SK-N-SH treated with all-trans-retinoic acid at 6 μM for 48 hours (cell line): ENCODE measurements at regions not wholly inside any gene's neighbourhood (a gene's known extent, or its start where the extent isn't known, plus 50 kb on each side); places are given as distances from the start of the nearest gene placed in this dataset.

Experiments
- TOX ChIP-seq: fragments of 250-450 bp; sonication (Bioruptor Pico); IDR thresholded peaks from 2 replicates; pipeline ENCODE4 v1.8.0; 2021; ENCODE audit warnings: mild to moderate bottlenecking, moderate library complexity, borderline replicate concordance
- ZFP3 ChIP-seq: fragments of 250-450 bp; sonication (Bioruptor Pico); IDR thresholded peaks from 2 replicates; pipeline ENCODE4 v1.5.0; 2020; ENCODE audit warnings: mild to moderate bottlenecking, moderate library complexity
- TF ChIP-seq, protein P1 (sequence below): fragments of 250-450 bp; sonication (Bioruptor Pico); IDR thresholded peaks from 2 replicates; pipeline ENCODE4 v1.8.0; 2020; ENCODE audit warnings: mild to moderate bottlenecking, moderate library complexity, borderline replicate concordance

- TF ChIP-seq TOX (CRISPR knock-in tag): no peak
- TF ChIP-seq ZFP3: no peak
- TF ChIP-seq, protein P1, sequence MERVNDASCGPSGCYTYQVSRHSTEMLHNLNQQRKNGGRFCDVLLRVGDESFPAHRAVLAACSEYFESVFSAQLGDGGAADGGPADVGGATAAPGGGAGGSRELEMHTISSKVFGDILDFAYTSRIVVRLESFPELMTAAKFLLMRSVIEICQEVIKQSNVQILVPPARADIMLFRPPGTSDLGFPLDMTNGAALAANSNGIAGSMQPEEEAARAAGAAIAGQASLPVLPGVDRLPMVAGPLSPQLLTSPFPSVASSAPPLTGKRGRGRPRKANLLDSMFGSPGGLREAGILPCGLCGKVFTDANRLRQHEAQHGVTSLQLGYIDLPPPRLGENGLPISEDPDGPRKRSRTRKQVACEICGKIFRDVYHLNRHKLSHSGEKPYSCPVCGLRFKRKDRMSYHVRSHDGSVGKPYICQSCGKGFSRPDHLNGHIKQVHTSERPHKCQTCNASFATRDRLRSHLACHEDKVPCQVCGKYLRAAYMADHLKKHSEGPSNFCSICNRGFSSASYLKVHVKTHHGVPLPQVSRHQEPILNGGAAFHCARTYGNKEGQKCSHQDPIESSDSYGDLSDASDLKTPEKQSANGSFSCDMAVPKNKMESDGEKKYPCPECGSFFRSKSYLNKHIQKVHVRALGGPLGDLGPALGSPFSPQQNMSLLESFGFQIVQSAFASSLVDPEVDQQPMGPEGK: no peak
These were observed 155.4 kb downstream of the CRPPA start for GRCh38 chr7:16265863-16266458.
